ENCODE measurements at regions not wholly inside any gene's neighbourhood (a gene's known extent, or its start where the extent isn't known, plus 50 kb on each side); places are given as distances from the start of the nearest gene placed in this dataset.

GRCh38 chr2:173678186-173678585 lies 287.0 kb downstream of the SP3 start:
- H3K4me3 ChIP-seq (ENCODE audit: low read depth, low read length): no peak overlapping the region

DNA sequence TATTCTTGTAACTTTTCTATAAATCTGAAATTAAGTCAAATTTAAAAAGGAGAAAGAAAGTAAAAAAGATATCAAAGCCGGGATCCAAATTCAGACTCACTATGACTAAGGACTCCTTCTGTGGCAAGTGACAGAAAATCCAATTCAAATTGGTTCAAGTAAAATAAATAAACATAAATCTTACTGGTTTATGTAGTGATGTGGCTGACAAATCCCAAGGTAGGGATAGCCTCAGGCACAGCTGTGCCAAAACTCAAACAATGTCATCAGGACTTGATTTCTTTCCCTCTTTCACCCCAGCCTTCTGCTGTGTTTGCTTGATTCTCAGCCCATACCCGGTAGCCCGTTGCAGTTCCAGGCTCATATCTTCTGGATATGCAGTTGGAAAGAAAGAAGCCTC lies 284.6 kb downstream of the SP3 start:
- DNase-seq (ENCODE audit: low read depth): no peak
- no peak for TF ChIP-seq CTCF (IDR thresholded peaks at IDR 0.05; ENCODE audit: insufficient read depth, low read depth, low read length)
- no peak overlapping the region for H3K4me3 ChIP-seq (ENCODE audit: low read depth, low read length)

More at GRCh38 chr2:173678186-173678585, 287.0 kb downstream of the SP3 start:
- no peak for TF ChIP-seq CTCF (IDR thresholded peaks at IDR 0.05; ENCODE audit: insufficient read depth, low read depth, low read length)
- no peak for DNase-seq (ENCODE audit: low read depth)

- no peak for DNase-seq (ENCODE audit: low read depth)
- TF ChIP-seq CTCF (IDR thresholded peaks at IDR 0.05; ENCODE audit: insufficient read depth, low read depth, low read length): no peak
- no peak overlapping the region for H3K4me3 ChIP-seq (ENCODE audit: low read depth, low read length)
Measured at GRCh38 chr2:173681881-173682650, 283.1 kb downstream of the SP3 start.

- TF ChIP-seq CTCF (IDR thresholded peaks at IDR 0.05; ENCODE audit: insufficient read depth, low read depth, low read length): no peak
- DNase-seq (ENCODE audit: low read depth): no peak
- no peak overlapping the region for H3K4me3 ChIP-seq (ENCODE audit: low read depth, low read length)
Measured at GRCh38 chr2:173684896-173685459, 280.2 kb downstream of the SP3 start.

DNA sequence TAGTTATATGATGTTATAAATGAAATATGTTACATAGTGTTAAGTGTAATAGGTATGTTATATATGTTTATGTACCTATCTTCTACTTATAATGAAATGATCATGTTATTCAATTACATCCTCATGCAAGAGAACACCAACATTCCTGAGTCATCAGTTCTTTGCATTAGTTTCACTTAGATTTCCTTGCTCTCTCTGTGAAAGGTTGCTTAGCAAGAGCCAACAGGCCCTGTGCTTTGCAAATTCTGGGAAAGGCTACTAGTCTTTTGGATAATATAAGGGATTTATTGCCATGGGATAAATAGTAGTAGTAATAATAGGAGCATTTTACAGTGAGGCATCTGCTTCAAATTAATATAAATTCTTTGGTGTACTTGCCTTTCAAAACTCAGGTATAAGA lies 274.8 kb downstream of the SP3 start:
- no peak for DNase-seq (ENCODE audit: low read depth)
- TF ChIP-seq CTCF (IDR thresholded peaks at IDR 0.05; ENCODE audit: insufficient read depth, low read depth, low read length): no peak
- no peak overlapping the region for H3K4me3 ChIP-seq (ENCODE audit: low read depth, low read length)

- no peak for TF ChIP-seq CTCF (IDR thresholded peaks at IDR 0.05; ENCODE audit: insufficient read depth, low read depth, low read length)
- no peak overlapping the region for H3K4me3 ChIP-seq (ENCODE audit: low read depth, low read length)
- no peak for DNase-seq (ENCODE audit: low read depth)
Measured at GRCh38 chr2:173692068-173692467, 273.1 kb downstream of the SP3 start.
